Left lung (tissue), 4 donors: ENCODE measurements at regions not wholly inside any gene's neighbourhood (a gene's known extent, or its start where the extent isn't known, plus 50 kb on each side); places are given as distances from the start of the nearest gene placed in this dataset.

Experiments
- ATAC-seq: fragments of 200-7000 bp; cut with Tn5 transposase; one replicate; pipeline ENCODE4 v1.9.1; 2020; ENCODE audit warnings: moderate library complexity
- DNase-seq, 4 donors: peaks; one replicate each; pipeline ENCODE4 v3.0.0-alpha.2; 2013 to 2020
- H3K27ac ChIP-seq, 2 donors: fragments of 200-600 bp; sonication (generic) in 1 of 2; one replicate each; pipeline versions ENCODE4 v1.5.0 to v1.8.0; 2020 to 2021
- H3K27me3 ChIP-seq, 2 donors: fragments of 200-600 bp; sonication (generic) in 1 of 2; one replicate each; pipeline versions ENCODE4 v1.5.0 to v1.8.0; 2020 to 2021
- H3K36me3 ChIP-seq, 2 donors: fragments of 200-600 bp; sonication (generic) in 1 of 2; one replicate each; pipeline versions ENCODE4 v1.5.0 to v1.8.0; 2020 to 2021
- H3K4me1 ChIP-seq, 2 donors: fragments of 200-600 bp; one replicate each; pipeline ENCODE4 v1.8.0; 2021
- H3K4me3 ChIP-seq, 2 donors: fragments of 200-600 bp; sonication (generic) in 1 of 2; one replicate each; pipeline versions ENCODE4 v1.5.0 to v1.8.0; 2020 to 2021; ENCODE audit warnings: mild to moderate bottlenecking in 1 of 2
- H3K9me3 ChIP-seq, 2 donors: fragments of 200-600 bp; sonication (generic) in 1 of 2; one replicate each; pipeline versions ENCODE4 v1.5.0 to v1.8.0; 2020 to 2021
- CTCF ChIP-seq, 2 donors: fragments of 200-600 bp; sonication (generic) in 1 of 2; IDR thresholded peaks; one replicate each; pipeline versions ENCODE4 v1.5.0 to v1.8.0; 2021; ENCODE audit warnings: antibody characterized with exemption in 2 of 2
- intact Hi-C, 2 donors: fragments of 100-400 bp; cut with DNase I; formaldehyde crosslinking; loops; one replicate each; pipeline versions ENCODE4 v1.11.2 to v1.14.2; 2022
- donor health status: DM: no; HTN: yes; CAD: no.
- donor health status: DM: no; HTN: no; CAD: no.

DNA sequence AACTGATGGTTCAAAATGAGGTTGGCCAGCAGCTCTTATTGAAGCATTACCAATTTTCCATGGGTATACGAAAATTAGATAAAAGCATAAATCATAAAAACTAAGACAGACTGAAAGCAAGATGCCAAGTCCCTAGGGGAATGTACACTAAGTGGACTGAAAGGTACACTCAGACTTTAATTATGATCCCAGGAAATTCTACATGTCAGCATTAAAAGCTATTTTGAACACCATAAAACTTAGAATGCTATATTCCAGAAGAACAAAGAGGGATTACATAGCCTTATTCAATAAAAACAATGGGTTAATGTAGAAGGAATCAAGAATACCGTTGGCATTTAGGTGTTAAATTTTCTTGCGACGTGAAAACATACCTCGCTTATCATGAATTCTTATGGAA lies 558.5 kb downstream of the LRRIQ3 start:
- DNase-seq (no peak), ATAC-seq (no peak)
- TF ChIP-seq CTCF (IDR thresholded peaks at IDR 0.05), result no peak
- no peaks in the 10 kb centered on the region for H3K36me3 ChIP-seq
- H3K27me3 ChIP-seq, result no peaks in the 10 kb centered on the region
- H3K4me3 ChIP-seq, result no peak overlapping the region
- H3K9me3 ChIP-seq, result no peaks in the 10 kb centered on the region
- intact Hi-C loops, result no loop called here
- H3K27ac ChIP-seq, result no peak overlapping the region
- H3K4me1 ChIP-seq, result no peaks in the 10 kb centered on the region

- no peak for ATAC-seq
- no peaks in the 10 kb centered on the region for H3K36me3 ChIP-seq
- no peak overlapping the region for H3K4me3 ChIP-seq
- no peak overlapping the region for H3K27ac ChIP-seq
- H3K9me3 ChIP-seq, result no peaks in the 10 kb centered on the region
- intact Hi-C loops, result no loop called here
- DNase-seq, result no peak
- TF ChIP-seq CTCF (IDR thresholded peaks at IDR 0.05), result no peak
- H3K27me3 ChIP-seq, result no peaks in the 10 kb centered on the region
- H3K4me1 ChIP-seq, result no peaks in the 10 kb centered on the region
Measured at GRCh38 chr1:73637264-73637663, 560.7 kb downstream of the LRRIQ3 start.

GRCh38 chr1:73635021-73635420 lies 563.0 kb downstream of the LRRIQ3 start:
- Histone ChIP-seq H3K9me3 (no peaks in the 10 kb centered on the region), H3K36me3 (no peaks in the 10 kb centered on the region), H3K4me1 (no peaks in the 10 kb centered on the region), H3K4me3 (no peak overlapping the region), H3K27ac (no peak overlapping the region), H3K27me3 (no peaks in the 10 kb centered on the region)
- no peak for ATAC-seq
- no peak for DNase-seq
- intact Hi-C loops, result no loop called here
- TF ChIP-seq CTCF (IDR thresholded peaks at IDR 0.05), result no peak

DNA sequence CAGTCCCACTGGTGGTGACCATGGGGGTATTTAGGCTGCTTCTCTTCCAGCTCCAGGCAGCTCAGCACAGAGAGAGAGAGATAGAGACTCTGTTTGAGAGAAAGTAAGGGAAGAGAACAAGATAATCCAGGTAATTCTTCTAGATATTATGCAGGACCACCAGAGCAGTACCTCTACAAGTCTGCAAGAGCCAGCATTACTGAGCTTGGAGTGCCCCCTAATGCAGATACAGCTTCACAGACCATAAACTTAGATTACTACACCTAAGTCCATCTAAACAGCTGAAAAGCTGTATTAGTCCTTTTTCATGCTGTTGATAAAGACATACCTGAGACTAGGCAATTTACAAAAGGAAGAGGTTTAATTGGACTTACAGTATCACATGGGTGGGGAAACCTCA lies 570.3 kb downstream of the LRRIQ3 start:
- Histone ChIP-seq H3K4me3 (no peak overlapping the region), H3K9me3 (peaks cover 0 to 5% of the 10 kb centered on the region in 2 donors), H3K27ac (no peak overlapping the region), H3K4me1 (no peaks in the 10 kb centered on the region), H3K36me3 (no peaks in the 10 kb centered on the region), H3K27me3 (no peaks in the 10 kb centered on the region)
- ATAC-seq, result no peak
- DNase-seq, result no peak
- TF ChIP-seq CTCF (IDR thresholded peaks at IDR 0.05), result no peak
- intact Hi-C loops, result no loop called here

DNA sequence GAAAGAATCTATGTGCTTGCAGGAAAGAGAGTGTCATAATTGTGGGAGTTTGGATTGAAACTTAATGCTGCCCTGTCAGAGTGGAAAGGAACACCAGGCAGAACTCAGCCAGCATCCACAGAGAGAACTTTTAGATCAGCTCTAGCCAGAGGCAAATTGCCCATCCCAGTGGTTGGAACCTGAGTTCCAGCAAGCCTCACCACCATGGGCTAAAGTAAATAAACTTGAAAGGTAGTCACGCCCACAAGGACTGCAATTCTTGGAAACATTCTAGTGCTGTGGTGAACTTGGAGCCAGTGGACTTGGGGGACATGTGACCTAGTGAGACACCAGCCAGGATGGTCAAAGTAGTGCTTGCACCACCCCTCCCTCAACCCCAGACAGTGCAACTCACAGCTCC lies 571.6 kb downstream of the LRRIQ3 start:
- Histone ChIP-seq H3K9me3 (peaks cover 0 to 5% of the 10 kb centered on the region in 2 donors), H3K27ac (no peak overlapping the region), H3K4me1 (no peaks in the 10 kb centered on the region), H3K27me3 (no peaks in the 10 kb centered on the region), H3K36me3 (no peaks in the 10 kb centered on the region), H3K4me3 (no peak overlapping the region)
- intact Hi-C loops, result no loop called here
- DNase-seq (no peak), ATAC-seq (no peak)
- no peak for TF ChIP-seq CTCF (IDR thresholded peaks at IDR 0.05)
